Tibial artery (tissue), 4 donors: ENCODE measurements at regions not wholly inside any gene's neighbourhood (a gene's known extent, or its start where the extent isn't known, plus 50 kb on each side); places are given as distances from the start of the nearest gene placed in this dataset.

Source experiments
- DNase-seq, 2 donors: peaks; one replicate each; pipeline ENCODE4 v3.0.0-alpha.2; 2019
- H3K27ac ChIP-seq, 2 donors: fragments of 200-600 bp; sonication (generic) in 1 of 2; 1 replicate in 1 of 2; 2 replicates in 1 of 2; pipeline ENCODE4 v1.5.1; 2018 to 2019; ENCODE audit warnings: mild to moderate bottlenecking in 1 of 2
- H3K27me3 ChIP-seq, 2 donors: fragments of 200-600 bp; sonication (generic) in 1 of 2; one replicate each; pipeline versions ENCODE4 v1.5.1 to v1.6.0; 2016 to 2019
- H3K36me3 ChIP-seq, 3 donors: fragments of 200-600 bp; sonication (generic) in 2 of 3; one replicate each; pipeline ENCODE4 v1.5.1; 2016 to 2019; ENCODE audit warnings: mild to moderate bottlenecking in 2 of 3
- H3K4me1 ChIP-seq, 4 donors: fragments of 200-600 bp; sonication (generic) in 2 of 4; 1 replicate in 3 of 4; 2 replicates in 1 of 4; pipeline ENCODE4 v1.5.1; 2016 to 2019
- H3K4me3 ChIP-seq, 2 donors: fragments of 200-600 bp; sonication (generic) in 1 of 2; 1 replicate in 1 of 2; 2 replicates in 1 of 2; pipeline ENCODE4 v1.5.1; 2018 to 2019; ENCODE audit warnings: mild to moderate bottlenecking in 2 of 2
- H3K9me3 ChIP-seq, 3 donors: fragments of 200-600 bp; sonication (generic) in 1 of 3; one replicate each; pipeline ENCODE4 v1.5.1; 2016 to 2019
- intact Hi-C: fragments of 100-400 bp; cut with DNase I; formaldehyde crosslinking; loops from one replicate; pipeline ENCODE4 v1.15.0; 2023; ENCODE audit warnings: low total_unique reads
- TF ChIP-seq, protein P1 (sequence below), 2 experiments: fragments of 200-600 bp in 1 of 2; fragments of 450-650 bp in 1 of 2; IDR thresholded peaks; one replicate each; pipeline ENCODE4 v1.5.1; 2017 to 2019; ENCODE audit warnings: antibody characterized with exemption in 2 of 2, mild to moderate bottlenecking in 1 of 2, moderate library complexity in 1 of 2

DNA sequence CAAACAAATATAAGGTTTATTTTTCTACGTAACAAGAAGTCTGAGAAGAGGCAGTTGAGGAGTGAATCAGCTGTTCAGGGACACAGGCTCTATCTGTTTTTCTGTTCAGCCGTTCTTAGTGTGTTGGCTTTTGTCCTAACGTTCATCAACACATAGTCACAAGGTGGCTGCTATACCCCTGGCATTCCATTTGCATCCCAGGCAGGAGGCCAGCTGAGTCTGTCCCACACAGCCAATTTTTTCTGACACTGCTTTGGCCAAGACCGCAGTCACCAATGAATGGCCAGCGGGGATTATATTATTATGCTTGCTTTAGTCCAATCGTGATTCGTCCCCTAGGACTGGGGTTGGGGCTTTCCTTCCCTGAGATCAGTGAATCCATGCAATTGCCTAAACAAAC is 143.4 kb upstream of the CHST15 start:
- Histone ChIP-seq H3K27ac (no peak overlapping the region), H3K4me3 (no peak overlapping the region), H3K4me1 (peaks cover 0 to 17% (median 7%) of the 10 kb centered on the region in 4 donors), H3K36me3 (no peaks in the 10 kb centered on the region), H3K27me3 (no peaks in the 10 kb centered on the region), H3K9me3 (no peaks in the 10 kb centered on the region)
- DNase-seq: no peak
- TF ChIP-seq, protein P1, sequence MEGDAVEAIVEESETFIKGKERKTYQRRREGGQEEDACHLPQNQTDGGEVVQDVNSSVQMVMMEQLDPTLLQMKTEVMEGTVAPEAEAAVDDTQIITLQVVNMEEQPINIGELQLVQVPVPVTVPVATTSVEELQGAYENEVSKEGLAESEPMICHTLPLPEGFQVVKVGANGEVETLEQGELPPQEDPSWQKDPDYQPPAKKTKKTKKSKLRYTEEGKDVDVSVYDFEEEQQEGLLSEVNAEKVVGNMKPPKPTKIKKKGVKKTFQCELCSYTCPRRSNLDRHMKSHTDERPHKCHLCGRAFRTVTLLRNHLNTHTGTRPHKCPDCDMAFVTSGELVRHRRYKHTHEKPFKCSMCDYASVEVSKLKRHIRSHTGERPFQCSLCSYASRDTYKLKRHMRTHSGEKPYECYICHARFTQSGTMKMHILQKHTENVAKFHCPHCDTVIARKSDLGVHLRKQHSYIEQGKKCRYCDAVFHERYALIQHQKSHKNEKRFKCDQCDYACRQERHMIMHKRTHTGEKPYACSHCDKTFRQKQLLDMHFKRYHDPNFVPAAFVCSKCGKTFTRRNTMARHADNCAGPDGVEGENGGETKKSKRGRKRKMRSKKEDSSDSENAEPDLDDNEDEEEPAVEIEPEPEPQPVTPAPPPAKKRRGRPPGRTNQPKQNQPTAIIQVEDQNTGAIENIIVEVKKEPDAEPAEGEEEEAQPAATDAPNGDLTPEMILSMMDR (IDR thresholded peaks at IDR 0.05): no peak
- intact Hi-C loops: no loop called here

DNA sequence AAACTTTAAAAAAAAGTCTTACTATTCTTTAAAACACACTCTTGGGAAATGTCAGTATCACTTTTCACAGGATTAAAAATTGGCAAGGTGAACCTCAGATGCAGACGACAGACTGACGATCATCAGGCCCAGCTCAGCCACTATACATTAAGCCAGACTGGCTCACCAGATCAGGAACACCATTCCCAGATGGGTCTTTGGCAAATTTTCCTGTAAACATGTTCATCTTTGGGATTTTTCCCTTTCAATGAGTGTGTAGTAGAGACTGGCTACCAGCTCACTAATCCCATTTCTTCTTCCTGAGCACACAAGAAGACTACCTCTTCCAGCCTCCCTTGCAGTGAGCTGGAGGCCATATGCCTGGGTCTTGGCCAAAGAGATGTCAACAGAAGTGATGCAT is 142.7 kb upstream of the CHST15 start:
- TF ChIP-seq, protein P1 (IDR thresholded peaks at IDR 0.05): no peak
- no peaks in the 10 kb centered on the region for H3K27me3 ChIP-seq
- no peaks in the 10 kb centered on the region for H3K9me3 ChIP-seq
- H3K36me3 ChIP-seq: no peaks in the 10 kb centered on the region
- DNase-seq: no peak
- no peak overlapping the region for H3K27ac ChIP-seq
- H3K4me3 ChIP-seq: no peak overlapping the region
- peaks cover 0 to 17% (median 7%) of the 10 kb centered on the region in 4 donors for H3K4me1 ChIP-seq
- intact Hi-C loops: no loop called here

GRCh38 chr10:124235232-124235631 is 141.8 kb upstream of the CHST15 start:
- no peak for DNase-seq
- Histone ChIP-seq H3K27me3 (no peaks in the 10 kb centered on the region), H3K4me3 (no peak overlapping the region), H3K9me3 (no peaks in the 10 kb centered on the region), H3K36me3 (no peaks in the 10 kb centered on the region), H3K27ac (no peak overlapping the region), H3K4me1 (peaks cover 0 to 17% (median 7%) of the 10 kb centered on the region in 4 donors)
- intact Hi-C loops: no loop called here
- TF ChIP-seq, protein P1 (IDR thresholded peaks at IDR 0.05): no peak

GRCh38 chr10:124233546-124234138 is 140.2 kb upstream of the CHST15 start:
- no peak overlapping the region for H3K4me3 ChIP-seq
- no peaks in the 10 kb centered on the region for H3K36me3 ChIP-seq
- H3K9me3 ChIP-seq: no peaks in the 10 kb centered on the region
- DNase-seq: no peak
- no peaks in the 10 kb centered on the region for H3K27me3 ChIP-seq
- peaks cover 0 to 17% (median 7%) of the 10 kb centered on the region in 4 donors for H3K4me1 ChIP-seq
- H3K27ac ChIP-seq: no peak overlapping the region
- TF ChIP-seq, protein P1 (IDR thresholded peaks at IDR 0.05): no peak
- intact Hi-C loops: no loop called here

DNA sequence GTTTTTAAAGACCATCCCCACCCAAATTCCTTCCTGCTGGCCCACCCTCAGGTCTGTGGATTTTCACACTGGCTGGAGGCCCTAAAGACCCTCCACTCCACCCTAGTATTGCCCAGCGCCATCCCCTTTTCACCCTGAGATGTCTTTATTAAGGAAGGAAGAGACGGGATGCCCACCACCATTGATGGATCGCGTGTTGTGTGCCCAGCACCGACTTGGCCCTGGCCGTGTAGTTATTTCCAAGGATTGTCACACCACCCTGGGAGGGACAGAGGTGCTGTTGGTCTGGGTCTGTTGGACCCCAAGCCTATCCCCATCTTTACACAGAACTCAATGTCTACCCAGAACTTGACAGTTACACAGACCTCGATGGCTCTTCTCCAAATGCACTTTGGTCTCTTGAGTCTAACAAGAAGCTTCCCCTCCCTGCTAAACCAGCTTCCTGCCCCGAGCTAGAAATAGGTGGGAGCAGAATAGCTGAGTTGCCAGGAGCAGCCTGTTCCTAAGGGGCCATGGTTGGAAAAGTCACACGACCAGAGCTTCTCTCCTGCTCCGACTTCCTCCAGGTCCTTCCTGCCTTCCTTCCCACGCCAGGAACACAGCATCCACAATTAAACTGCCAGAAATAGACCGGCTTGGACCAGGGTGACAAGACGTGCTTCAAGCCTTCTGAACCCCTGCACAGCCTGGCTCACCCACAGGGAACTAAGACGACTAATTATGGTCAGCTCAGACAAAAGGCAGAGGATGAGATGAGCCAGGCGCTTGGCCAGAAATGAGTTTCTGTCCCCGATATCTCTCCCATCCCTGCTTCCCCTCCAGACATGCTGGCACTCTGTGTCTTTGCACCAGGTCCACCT is 139.5 kb upstream of the CHST15 start:
- peaks cover 0 to 11% (median 7%) of the 10 kb centered on the region in 4 donors for H3K4me1 ChIP-seq
- no peak overlapping the region for H3K27ac ChIP-seq
- H3K27me3 ChIP-seq: no peaks in the 10 kb centered on the region
- no peaks in the 10 kb centered on the region for H3K36me3 ChIP-seq
- H3K4me3 ChIP-seq: no peak overlapping the region
- TF ChIP-seq, protein P1 (IDR thresholded peaks at IDR 0.05): no peak
- intact Hi-C loops: no loop called here
- no peak for DNase-seq
- no peaks in the 10 kb centered on the region for H3K9me3 ChIP-seq
